ENCODE measurements at regions not wholly inside any gene's neighbourhood (a gene's known extent, or its start where the extent isn't known, plus 50 kb on each side); places are given as distances from the start of the nearest gene placed in this dataset.

DNA sequence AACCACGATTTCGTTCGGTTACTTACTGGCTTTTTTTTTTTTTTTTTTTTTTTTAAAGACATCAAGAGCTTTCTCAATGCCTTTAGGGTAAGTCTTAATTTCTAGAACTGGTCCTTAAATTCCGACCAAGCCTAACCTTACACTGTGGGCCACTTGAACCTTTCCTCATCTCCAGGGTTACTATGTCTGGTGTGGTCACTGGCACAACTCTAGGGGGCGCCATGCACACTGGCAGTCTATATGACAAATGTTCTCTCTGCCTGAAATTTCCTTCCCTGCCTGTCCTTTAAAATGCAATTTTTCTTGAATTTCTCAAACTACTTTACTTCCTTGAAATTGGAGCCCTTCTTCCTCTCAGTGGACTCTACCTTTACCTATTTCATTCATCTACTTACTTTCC lies 227.4 kb downstream of the KLF5 start:
- TF ChIP-seq EZH2 (IDR thresholded peaks at IDR 0.05) (no peak), POLR2AphosphoS5 (IDR thresholded peaks at IDR 0.05; ENCODE audit: borderline replicate concordance, low read depth, low read length) (no peak), FOXP2 (optimal IDR thresholded peaks at IDR 0.05; ENCODE audit: control extremely low read depth, extremely low read length, insufficient read depth) (no peak)

Data from SK-N-MC (cell line).